SK-N-SH (cell line): ENCODE measurements at regions not wholly inside any gene's neighbourhood (a gene's known extent, or its start where the extent isn't known, plus 50 kb on each side); places are given as distances from the start of the nearest gene placed in this dataset.

Experiments used
- EP300 ChIP-seq, 2 experiments: IDR thresholded peaks; 2 replicates each; pipeline versions ENCODE4 v1.4.0 to v1.6.1; 2012; ENCODE audit warnings: borderline replicate concordance in 1 of 2, low read depth in 1 of 2, low read length in 1 of 2
- MXI1 ChIP-seq: IDR thresholded peaks from 2 replicates; pipeline ENCODE4 v1.6.1; 2012; ENCODE audit warnings: mild to moderate bottlenecking, low read depth, low read length, improper control_type of control experiment
- NRF1 ChIP-seq: IDR thresholded peaks from 2 replicates; pipeline ENCODE4 v1.6.1; 2012; ENCODE audit warnings: low read depth, mild to moderate bottlenecking, low read length

DNA sequence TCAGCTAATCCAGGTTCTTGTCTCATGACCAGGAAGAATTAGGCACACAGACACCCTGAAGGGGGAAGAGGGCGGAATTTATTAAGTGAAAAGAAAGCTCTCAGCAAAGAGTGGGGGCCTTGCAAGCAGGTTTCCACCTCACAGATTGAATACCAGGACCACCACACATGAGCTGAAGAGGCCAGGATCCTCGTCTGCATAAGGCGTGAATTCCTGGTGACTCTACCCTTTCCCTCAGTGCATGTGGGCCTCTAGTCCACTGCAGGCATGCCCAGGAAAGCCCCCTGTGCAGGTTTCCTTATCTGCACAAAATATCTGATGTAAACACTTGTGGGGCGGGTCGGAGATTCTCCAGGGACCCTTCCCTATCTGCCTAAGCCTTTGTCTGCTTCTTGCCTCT, 782.1 kb upstream of the LRRN3 start:
- TF ChIP-seq MXI1 (no peak), EP300 (IDR thresholded peaks at IDR 0.05; ENCODE audit: borderline replicate concordance in 1 of 2, low read depth in 1 of 2, low read length in 1 of 2) (no peak), NRF1 (no peak)
